MV-4-11 (cell line): ENCODE measurements at regions not wholly inside any gene's neighbourhood (a gene's known extent, or its start where the extent isn't known, plus 50 kb on each side); places are given as distances from the start of the nearest gene placed in this dataset.

Experiments
- DNase-seq: peaks from one replicate; lab custom pipeline; 2025; lab: John Stamatoyannopoulos, UW

DNA sequence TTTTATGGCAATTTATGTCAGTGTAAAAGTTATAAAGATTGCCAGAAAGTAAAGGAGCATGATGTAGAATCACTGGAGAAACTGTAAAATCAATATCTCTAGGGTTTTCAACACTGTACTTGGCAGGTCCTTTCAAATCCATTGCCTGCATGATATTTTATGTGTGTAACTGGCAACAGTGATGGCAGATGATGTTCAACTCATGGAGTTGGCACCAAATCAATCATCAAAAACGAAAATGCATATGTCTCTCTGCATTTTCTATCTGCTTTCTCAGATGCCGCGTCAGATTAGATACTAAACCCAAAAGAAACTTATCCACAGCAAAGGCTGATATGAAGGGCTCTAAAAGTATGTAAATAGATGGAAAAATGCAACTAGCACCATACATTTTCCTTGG is 1395.5 kb upstream of the PIK3C3 start:
- no peak for DNase-seq

- no peak for DNase-seq
These were observed 1396.2 kb upstream of the PIK3C3 start for GRCh38 chr18:40558706-40559392.

GRCh38 chr18:40555914-40556313 is 1399.1 kb upstream of the PIK3C3 start:
- no peak for DNase-seq

DNA sequence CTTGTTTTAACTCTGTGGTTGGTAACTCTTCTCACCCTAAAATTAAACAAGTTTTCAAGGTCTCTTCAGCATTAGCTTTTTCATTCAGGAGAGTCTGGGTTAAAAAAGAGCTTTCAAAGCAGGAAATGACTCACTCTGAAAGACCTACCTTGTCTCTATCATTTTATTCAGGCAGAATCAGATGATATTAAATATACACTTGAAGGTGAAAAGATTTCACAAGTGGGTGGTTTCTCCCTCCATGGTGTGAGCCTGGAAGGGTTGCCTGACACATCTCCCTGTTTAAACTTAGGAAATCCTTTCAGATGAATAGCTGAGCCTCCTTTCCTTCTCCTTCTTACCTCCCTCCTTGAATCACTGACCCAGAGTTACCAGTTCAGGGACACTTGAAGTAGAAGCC is 1402.0 kb upstream of the PIK3C3 start:
- no peak for DNase-seq

- DNase-seq = no peak
These were observed 1408.2 kb upstream of the PIK3C3 start for GRCh38 chr18:40546875-40547274.

DNA sequence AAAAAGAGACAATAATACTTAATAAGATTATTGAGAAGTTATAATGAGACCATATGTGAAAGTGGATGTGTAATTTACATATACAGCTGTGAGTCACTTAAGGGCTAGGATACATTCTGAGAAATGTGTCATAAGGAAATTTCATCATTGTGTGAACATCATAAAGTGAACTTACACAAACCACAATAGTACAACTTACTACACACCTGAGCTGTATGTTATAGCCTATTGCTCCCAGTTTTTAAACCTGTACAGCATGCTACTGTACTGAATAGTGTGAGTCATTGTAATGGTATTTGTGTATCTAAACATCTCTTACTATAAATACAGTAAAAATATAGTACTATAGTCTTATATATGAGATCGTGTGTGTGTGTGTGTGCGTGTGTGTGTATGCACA is 1420.3 kb upstream of the PIK3C3 start:
- no peak for DNase-seq

GRCh38 chr18:40532046-40532445 is 1423.0 kb upstream of the PIK3C3 start:
- DNase-seq = no peak

- no peak for DNase-seq
These were observed 1424.0 kb upstream of the PIK3C3 start for GRCh38 chr18:40531051-40531450.

DNA sequence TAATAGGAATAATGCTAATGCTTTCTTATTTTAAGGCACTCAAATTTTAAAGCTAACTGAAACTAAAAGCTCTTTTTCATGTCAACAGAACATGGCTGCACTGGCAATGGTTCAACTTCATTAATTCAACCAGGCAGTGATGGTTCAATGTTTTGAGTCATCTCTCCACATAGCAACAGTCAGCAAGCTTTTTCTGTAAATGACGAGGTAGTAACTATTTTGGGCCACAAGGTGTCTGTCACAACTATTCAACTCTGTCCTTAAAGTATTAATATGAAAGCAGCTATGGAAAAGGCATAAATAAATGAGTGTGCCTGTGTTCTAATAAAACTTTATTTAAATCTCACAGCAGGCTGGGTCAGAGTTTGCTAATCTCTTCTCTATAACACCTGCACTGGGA is 1425.6 kb upstream of the PIK3C3 start:
- DNase-seq = no peak

DNA sequence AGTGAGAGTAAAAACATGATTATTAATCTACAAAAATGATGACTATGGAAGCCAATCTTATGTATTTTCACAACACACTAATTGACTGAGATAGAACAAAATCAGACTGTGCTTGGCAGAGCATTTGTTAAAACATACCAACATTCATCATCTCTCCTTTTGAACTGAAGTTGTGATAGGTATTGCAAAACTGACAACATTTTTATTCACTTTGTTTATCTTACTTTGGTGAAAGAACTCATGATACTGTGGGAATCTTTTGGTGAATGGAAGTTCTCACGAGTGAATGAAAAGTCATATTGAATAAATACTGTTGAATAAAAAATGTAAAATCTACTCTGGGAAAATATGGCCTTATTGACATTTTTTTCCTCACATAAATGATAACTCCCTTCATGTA is 1430.2 kb upstream of the PIK3C3 start:
- no peak for DNase-seq

- no peak for DNase-seq
These were observed 1431.7 kb upstream of the PIK3C3 start for GRCh38 chr18:40523287-40523686.

DNA sequence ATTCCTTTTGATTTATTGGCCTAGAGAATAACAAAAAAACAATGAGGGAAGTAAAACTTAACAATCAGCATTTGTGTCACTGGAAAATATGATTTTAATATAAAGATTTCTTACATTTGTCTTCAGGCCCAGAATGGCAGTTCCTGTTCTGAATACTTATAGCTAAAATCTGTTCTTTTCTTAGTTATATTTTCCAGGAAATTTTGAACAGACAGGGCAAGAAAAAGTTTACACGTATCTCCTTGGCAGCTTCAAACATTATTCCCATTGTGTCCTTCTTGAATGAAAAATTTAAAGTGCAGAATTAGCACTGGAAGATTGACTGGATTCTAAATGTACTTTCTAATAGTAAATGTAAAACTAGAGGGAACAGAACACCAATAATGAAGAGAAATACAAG is 1454.0 kb upstream of the PIK3C3 start:
- no peak for DNase-seq

DNA sequence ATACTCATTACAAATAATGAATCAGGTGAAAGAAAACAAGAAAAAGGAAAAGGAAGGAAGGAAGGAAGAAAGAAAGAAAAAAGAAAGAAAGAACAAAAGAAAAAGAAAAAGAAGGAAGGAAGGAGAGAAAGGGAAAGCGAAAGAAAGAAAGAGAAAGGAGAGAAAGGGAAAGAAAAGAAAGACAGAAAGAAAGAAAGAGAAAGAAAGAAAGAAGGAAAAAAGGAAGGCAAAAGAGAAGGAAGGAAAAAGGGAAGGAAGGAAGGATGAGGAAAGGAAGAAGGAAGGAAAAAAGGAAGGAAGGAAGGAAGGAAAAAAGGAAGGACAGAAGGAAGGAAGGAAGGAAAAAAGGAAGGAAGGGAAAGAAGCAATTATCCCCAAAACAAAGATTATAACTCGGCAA is 1460.4 kb upstream of the PIK3C3 start:
- DNase-seq = no peak

DNA sequence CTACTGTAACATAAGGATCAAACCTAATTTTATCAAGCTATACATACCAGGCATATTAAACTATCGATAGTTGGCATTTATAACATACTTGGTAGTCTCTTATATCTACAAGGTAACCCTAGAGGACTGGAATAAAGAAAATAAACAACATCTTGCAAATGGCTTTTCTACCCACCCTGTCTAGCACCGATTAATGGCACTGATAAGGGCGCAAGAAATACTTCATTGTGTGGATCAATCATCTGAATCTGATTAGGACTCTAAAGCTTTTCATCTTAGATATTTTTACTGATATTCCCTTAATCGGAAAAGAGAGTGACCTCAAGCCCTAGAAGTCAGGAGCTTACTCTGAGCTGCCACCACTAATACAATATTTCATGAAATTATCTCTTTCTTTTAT is 1461.7 kb upstream of the PIK3C3 start:
- no peak for DNase-seq

DNA sequence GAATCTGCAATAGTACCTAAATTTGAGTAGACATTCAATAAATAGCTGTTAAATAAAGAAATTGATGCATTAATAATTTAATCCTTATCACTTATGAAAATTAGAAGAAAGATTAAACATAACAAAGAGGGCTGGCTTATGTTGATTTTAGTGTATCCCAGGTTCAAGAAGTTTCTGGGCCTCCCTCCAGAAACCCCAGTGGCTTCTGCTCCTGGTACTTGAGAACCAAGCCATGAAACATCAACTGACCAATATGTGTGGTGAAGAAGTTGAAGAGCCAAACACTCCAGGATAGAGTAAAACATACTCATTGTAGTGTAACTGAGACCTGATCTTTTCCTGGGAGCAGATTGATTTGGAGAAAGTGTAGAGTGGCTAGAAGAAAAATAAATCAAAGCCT is 1465.7 kb upstream of the PIK3C3 start:
- no peak for DNase-seq

- no peak for DNase-seq
These were observed 1469.7 kb upstream of the PIK3C3 start for GRCh38 chr18:40485318-40485717.

- DNase-seq = no peak
These were observed 1481.6 kb upstream of the PIK3C3 start for GRCh38 chr18:40473221-40474029.

GRCh38 chr18:40470723-40471122 is 1484.3 kb upstream of the PIK3C3 start:
- no peak for DNase-seq

DNA sequence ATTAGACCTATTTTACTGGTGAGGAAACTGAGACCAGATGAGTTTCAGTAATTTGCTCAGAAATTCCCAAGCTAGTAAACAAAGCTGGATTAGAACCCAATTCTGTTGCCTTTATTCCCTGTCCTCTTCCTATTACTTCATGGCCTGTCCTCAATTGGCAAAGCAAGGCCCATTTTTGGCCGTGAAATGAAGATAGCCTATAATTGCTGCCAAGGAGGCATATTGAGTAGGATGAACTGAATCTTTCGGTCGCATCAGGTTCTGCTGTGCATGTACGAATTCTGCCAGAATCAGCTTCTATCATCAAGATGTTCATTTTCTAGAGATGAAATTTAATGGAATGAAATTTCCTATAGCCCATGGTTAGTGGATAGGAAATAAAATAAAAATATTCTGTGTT is 1485.2 kb upstream of the PIK3C3 start:
- DNase-seq = no peak

DNA sequence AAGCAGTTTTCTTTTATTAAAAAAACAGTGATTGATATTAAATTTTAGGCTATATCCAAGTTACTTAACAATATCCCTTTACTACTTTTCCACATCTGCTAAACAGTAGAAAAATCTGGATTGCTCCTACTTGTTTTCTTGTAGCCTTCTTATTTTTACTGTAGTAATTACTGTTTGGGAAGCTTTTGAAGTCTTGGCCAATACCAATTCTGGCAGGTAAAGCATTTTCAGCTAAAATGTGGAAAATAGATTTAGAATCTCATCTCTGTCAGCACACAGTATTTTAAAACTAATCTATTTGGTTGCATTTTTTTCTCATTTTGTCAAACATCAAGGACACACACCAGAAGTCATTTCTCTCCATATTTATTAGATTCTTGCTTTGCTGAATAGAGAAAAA is 1485.7 kb upstream of the PIK3C3 start:
- no peak for DNase-seq

DNA sequence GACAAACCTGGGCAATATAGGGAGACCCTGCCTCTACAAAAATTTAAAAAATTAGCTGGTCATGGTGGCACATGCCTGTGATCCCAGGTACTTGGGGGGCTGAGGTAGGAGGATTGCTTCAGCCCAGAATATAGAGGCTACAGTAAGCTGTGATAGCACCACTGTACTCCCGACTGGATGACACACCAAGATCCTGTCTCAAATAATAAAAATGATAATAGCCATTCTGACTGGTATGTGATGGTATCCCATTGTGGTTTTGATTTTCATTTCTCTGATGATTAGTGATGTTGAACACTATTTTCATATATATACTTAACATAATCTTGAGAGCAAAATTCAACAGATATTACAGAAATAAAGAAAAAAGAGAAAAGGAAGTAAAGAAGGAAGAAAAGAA is 1491.0 kb upstream of the PIK3C3 start:
- DNase-seq = no peak

- no peak for DNase-seq
These were observed 1501.1 kb upstream of the PIK3C3 start for GRCh38 chr18:40453903-40454302.

DNA sequence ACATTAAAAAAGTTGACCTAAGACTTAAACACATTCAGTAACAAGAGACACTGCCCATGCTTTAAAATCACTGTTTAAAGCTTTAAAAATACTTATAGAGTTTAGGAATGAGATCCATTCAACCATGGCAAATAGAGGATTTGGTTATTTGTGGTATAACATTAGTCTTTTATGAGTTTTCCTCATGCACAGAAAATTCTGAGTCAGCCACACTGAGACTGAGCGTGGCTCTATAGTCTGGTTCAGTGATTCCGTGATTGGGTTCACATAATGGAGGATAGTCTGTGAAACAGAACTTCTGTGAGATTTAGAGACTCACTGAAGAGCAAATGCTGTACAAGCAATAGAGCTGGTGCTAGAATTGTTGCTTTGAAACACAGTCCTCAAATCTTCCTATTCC is 1502.4 kb upstream of the PIK3C3 start:
- no peak for DNase-seq

DNA sequence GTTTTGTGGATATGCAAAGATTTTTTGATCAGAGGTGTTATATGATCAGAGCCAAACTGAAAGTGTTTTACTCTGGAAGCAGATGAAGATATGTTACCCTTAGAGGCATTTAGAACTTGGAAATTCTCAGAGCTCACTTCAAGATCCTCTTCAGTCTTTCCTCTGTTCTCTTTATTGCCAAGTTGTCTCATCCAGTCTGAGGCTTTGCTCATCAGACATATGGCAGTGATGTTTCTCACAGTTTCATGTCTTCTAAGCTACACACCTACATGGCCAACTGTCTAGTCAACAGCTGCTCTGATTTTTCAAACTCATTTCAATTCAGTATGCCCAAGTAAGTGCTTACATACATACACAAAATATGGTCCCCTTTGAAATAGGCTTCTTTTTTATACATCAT is 1504.3 kb upstream of the PIK3C3 start:
- no peak for DNase-seq
